ENCODE measurements at regions not wholly inside any gene's neighbourhood (a gene's known extent, or its start where the extent isn't known, plus 50 kb on each side); places are given as distances from the start of the nearest gene placed in this dataset.
"Not testable (repeated sequence)": the region's sequence is repeated elsewhere in the genome, so short reads cannot be mapped to it uniquely, and the experiment has no call there.

GRCh38 chr3:147256739-147257138, 149.6 kb downstream of the ZIC4 start:
- Histone ChIP-seq H2AFZ (ENCODE audit: low read length) (no peak overlapping the region), H3K36me3 (ENCODE audit: insufficient read depth, low read length) (no peaks in the 10 kb centered on the region), H4K20me1 (ENCODE audit: insufficient read depth, low read length) (no peaks in the 10 kb centered on the region), H3K9me3 (ENCODE audit: low read length) (no peaks in the 10 kb centered on the region), H3K4me1 (ENCODE audit: insufficient read depth, low read length, poor library complexity, severe bottlenecking) (no peaks in the 10 kb centered on the region), H3K4me3 (ENCODE audit: low read depth, low read length, poor library complexity, severe bottlenecking) (no peak overlapping the region), H3K27ac (ENCODE audit: low read depth, low read length, poor library complexity, severe bottlenecking) (no peak overlapping the region), H3K4me2 (ENCODE audit: low read length) (no peak overlapping the region), H3K9me2 (ENCODE audit: insufficient read depth, low read length) (no peaks in the 10 kb centered on the region), H3K79me2 (ENCODE audit: insufficient read depth, low read depth, low read length) (no peaks in the 10 kb centered on the region)
- POLR2A ChIA-PET, result interaction anchor here (0.7 kb wide), 1 partner anchor 833 kb away, joined by 4 read pairs; no protein-coding TSS in a partner anchor
- no peak for TF ChIP-seq CTCF (conservative IDR thresholded peaks at IDR 0.05; ENCODE audit: low read length)
- TF ChIP-seq EZH2phosphoT487 (IDR thresholded peaks at IDR 0.05; ENCODE audit: borderline replicate concordance, low read depth, low read length), result no peak
- DNase-seq (ENCODE audit: low spot score), result no peak
- no TSS peak for BruUV-seq (replicated peaks)
- CTCF ChIA-PET (ENCODE audit: unreplicated experiment), result no interaction called here
- intact Hi-C loops (cut with micrococcal nuclease; ENCODE audit: unreplicated experiment), result no loop called here

GRCh38 chr3:147246906-147247305, 159.4 kb downstream of the ZIC4 start:
- H3K4me1 ChIP-seq (ENCODE audit: insufficient read depth, low read length, poor library complexity, severe bottlenecking), result no peaks in the 10 kb centered on the region
- intact Hi-C loops (cut with micrococcal nuclease; ENCODE audit: unreplicated experiment), result no loop called here
- H3K27ac ChIP-seq (ENCODE audit: low read depth, low read length, poor library complexity, severe bottlenecking), result no peak overlapping the region
- POLR2A ChIA-PET, result no interaction called here
- no peak overlapping the region for H3K4me2 ChIP-seq (ENCODE audit: low read length)
- DNase-seq (ENCODE audit: low spot score), result no peak
- CTCF ChIA-PET (ENCODE audit: unreplicated experiment), result no interaction called here
- H3K9me3 ChIP-seq (ENCODE audit: low read length), result no peaks in the 10 kb centered on the region
- H3K4me3 ChIP-seq (ENCODE audit: low read depth, low read length, poor library complexity, severe bottlenecking), result no peak overlapping the region
- no peaks in the 10 kb centered on the region for H3K36me3 ChIP-seq (ENCODE audit: insufficient read depth, low read length)
- BruUV-seq (replicated peaks), result no TSS peak
- TF ChIP-seq EZH2phosphoT487 (IDR thresholded peaks at IDR 0.05; ENCODE audit: borderline replicate concordance, low read depth, low read length) (no peak), CTCF (conservative IDR thresholded peaks at IDR 0.05; ENCODE audit: low read length) (no peak)
- no peaks in the 10 kb centered on the region for H3K79me2 ChIP-seq (ENCODE audit: insufficient read depth, low read depth, low read length)
- H2AFZ ChIP-seq (ENCODE audit: low read length), result no peak overlapping the region
- H3K9me2 ChIP-seq (ENCODE audit: insufficient read depth, low read length), result no peaks in the 10 kb centered on the region
- no peaks in the 10 kb centered on the region for H4K20me1 ChIP-seq (ENCODE audit: insufficient read depth, low read length)

- H3K79me2 ChIP-seq (ENCODE audit: insufficient read depth, low read depth, low read length); H4K20me1 ChIP-seq (ENCODE audit: insufficient read depth, low read length); H3K4me1 ChIP-seq (ENCODE audit: insufficient read depth, low read length, poor library complexity, severe bottlenecking); BruUV-seq (replicated peaks); H2AFZ ChIP-seq (ENCODE audit: low read length); H3K4me2 ChIP-seq (ENCODE audit: low read length); CTCF ChIA-PET (ENCODE audit: unreplicated experiment); H3K36me3 ChIP-seq (ENCODE audit: insufficient read depth, low read length); DNase-seq (ENCODE audit: low spot score); H3K9me3 ChIP-seq (ENCODE audit: low read length); intact Hi-C loops (cut with micrococcal nuclease; ENCODE audit: unreplicated experiment); H3K9me2 ChIP-seq (ENCODE audit: insufficient read depth, low read length); H3K27ac ChIP-seq (ENCODE audit: low read depth, low read length, poor library complexity, severe bottlenecking); POLR2A ChIA-PET; H3K4me3 ChIP-seq (ENCODE audit: low read depth, low read length, poor library complexity, severe bottlenecking): not testable (repeated sequence)
These were observed 160.7 kb downstream of the ZIC4 start for GRCh38 chr3:147245638-147246037.

DNA sequence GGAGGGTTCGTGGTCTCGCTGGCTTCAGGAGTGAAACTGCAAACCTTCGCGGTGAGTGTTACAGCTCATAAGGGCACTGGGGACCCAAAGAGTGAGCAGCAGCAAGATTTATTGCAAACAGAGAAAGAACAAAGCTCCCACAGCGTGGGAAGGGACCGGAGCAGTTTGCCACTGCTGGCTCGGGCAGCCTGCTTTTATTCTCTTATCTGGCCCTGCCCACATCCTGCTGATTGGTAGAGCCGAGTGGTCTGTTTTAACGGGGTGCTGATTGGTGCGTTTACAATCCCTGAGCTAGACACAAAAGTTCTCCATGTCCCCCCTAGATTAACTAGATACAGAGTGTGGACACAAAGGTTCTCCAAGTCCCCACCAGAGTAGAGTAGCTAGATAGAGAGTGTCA, 161.3 kb downstream of the ZIC4 start:
- H3K4me1 ChIP-seq (ENCODE audit: insufficient read depth, low read length, poor library complexity, severe bottlenecking); H3K9me2 ChIP-seq (ENCODE audit: insufficient read depth, low read length); BruUV-seq (replicated peaks); H3K4me3 ChIP-seq (ENCODE audit: low read depth, low read length, poor library complexity, severe bottlenecking); H3K36me3 ChIP-seq (ENCODE audit: insufficient read depth, low read length); intact Hi-C loops (cut with micrococcal nuclease; ENCODE audit: unreplicated experiment); H2AFZ ChIP-seq (ENCODE audit: low read length); H3K79me2 ChIP-seq (ENCODE audit: insufficient read depth, low read depth, low read length); POLR2A ChIA-PET; H3K4me2 ChIP-seq (ENCODE audit: low read length); CTCF ChIA-PET (ENCODE audit: unreplicated experiment); DNase-seq (ENCODE audit: low spot score); H4K20me1 ChIP-seq (ENCODE audit: insufficient read depth, low read length); H3K9me3 ChIP-seq (ENCODE audit: low read length); H3K27ac ChIP-seq (ENCODE audit: low read depth, low read length, poor library complexity, severe bottlenecking): not testable (repeated sequence)

Measured in OCI-LY7 (cell line).